ENCODE measurements at regions not wholly inside any gene's neighbourhood (a gene's known extent, or its start where the extent isn't known, plus 50 kb on each side); places are given as distances from the start of the nearest gene placed in this dataset.

DNA sequence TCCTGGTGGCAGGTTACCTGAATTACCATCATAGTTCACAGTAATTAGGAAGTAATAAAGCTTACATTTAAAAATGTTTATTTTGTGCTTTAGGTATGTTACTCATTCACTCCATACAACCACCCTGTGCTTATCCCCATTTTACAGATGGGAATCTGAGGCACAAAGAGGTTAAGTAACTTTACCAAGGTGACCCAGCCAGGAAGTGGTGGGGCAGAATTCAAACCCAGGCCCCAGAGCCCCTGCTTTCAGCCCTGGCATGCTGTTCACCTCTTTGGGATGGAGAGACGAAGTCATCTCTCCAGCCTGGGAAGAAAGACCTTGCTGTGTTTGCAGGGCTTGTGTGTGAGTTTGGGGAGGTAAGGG, 285.6 kb upstream of the TPM1 start:
- DNase-seq (ENCODE audit: low spot score) = no peak

DNA sequence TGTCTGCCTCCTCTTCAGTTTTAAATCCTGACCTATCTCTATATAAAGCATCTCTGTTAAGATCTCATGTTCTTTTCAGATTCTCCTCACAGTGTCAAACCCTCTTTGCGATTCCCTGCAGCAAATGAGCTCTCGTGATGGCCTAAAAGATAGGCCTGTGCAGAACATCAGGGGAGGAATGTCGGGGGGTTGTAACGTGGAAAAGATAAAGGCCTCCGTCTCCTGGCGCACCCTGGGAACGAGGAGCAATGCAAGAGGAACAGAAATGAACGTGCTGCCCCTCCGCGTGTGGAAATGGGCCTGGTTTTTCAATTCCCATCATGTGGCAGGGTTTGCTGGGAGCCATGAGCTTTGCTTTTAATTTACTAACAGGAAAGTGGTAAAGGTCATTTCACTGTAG, 285.0 kb upstream of the TPM1 start:
- no peak for DNase-seq (ENCODE audit: low spot score)

DNA sequence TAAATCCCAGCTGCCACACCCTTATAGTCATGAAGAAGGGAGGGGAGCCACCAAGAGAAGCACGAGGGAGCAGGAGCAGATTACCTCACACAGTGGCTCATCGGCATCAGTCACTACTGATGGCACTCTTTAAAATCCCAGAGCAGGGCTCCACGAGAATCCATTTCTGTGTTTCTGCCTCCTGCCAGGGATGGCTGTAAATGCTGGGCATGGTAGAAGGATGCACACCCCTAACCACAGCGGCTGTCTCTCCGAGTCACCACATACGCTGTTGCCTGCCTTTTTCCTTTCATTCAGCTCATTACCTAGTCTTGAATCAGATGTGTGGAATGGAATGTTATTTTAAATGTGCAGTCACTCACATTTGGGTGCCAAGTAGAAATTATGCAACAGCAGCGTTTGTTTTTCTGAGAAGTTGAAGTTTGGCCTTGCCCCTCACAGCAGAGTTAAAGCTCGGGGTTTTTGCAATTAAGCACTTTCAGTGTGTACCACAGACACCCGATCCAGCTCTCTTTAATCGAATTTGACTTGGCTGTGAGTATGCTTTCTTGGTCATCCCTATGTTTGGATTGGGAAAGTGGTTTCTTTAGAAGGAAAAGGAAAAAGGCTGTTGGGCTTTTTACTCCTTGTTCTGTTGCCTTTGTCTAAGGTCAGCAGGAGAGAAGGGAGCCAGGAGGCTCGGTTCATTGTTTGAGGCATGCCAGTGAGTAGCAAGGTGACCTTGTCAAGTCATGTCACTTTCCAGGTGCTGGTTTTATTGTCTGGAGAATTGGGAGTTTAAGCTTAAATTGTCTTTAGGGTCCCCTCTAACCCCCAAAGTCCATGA, 284.2 kb upstream of the TPM1 start:
- no peak for DNase-seq (ENCODE audit: low spot score)

DNA sequence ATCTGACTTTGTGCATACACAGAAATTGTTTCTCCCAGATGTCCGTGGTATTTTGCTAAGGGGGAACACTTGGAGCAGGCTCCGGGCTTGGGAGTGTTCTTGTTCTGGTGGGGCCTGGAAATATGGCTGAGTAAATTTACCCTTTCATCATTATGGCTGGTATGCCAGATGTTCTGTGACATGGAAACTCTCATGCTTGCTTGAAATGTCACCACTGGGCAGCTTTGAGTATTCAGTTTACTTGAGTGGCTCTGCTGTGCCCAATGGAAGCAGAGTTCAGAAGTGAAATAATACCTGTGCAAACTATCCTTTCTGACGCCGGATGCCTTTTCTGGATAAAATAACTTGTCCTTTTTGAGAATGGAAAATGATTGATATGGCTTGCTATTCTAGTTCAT, 283.6 kb upstream of the TPM1 start:
- no peak for DNase-seq (ENCODE audit: low spot score)

DNA sequence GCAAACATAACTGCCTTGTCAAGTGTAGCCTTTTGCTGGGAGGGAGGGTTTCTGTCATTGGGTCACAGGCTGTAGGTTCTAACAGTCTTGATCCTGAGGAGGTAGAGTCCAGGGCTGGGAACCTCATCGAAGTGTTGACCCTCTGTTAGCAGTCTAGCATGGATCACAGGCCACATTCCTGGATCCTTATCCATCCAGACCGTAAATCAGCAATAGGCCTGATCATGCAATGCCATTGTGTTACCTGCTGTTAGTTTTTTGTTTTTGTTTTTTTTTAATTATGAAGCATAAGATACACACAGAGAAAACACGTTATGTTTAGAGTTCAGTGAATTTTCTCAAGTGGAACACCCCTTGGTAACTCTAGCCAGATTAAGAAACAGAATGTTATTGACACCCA, 282.0 kb upstream of the TPM1 start:
- no peak for DNase-seq (ENCODE audit: low spot score)

DNA sequence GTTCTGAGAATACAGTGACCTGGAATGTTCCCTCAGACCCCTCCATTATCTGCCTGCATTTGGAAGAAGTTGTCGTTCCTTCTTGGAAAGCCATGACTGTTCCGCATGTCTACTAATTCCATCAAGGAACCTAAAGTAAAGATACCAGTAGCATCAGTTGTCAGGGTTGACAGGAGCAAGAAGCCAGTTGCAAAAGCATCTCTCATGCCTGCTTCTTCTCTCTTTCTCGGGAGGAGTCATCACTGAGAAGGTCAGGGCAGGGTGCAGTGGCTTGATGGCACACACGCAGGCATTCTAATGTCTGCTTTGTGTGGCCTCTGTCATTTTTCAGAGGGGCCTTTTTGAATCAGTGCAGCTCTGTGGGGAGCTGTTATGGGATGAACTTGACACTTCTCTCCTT, 276.6 kb upstream of the TPM1 start:
- no peak for DNase-seq (ENCODE audit: low spot score)

DNA sequence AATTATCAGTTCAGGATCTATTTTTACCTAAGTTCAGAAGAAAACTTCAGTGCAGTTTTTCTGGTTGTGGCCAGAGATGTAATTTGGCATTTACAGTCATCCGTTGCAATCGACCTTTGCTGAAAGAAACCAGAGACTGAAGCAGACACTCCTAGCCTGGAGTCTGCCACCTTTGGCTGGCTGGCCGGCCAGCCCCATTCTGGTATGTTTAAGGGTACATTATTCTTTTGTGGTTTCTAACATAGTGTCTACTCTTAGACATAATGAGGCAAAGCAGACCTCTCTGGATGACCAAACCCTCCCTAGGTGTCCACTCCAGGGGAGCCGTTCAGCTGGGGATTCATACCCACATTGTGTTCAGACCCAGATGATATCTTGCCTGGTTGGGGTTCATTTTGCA, 275.9 kb upstream of the TPM1 start:
- no peak for DNase-seq (ENCODE audit: low spot score)

DNA sequence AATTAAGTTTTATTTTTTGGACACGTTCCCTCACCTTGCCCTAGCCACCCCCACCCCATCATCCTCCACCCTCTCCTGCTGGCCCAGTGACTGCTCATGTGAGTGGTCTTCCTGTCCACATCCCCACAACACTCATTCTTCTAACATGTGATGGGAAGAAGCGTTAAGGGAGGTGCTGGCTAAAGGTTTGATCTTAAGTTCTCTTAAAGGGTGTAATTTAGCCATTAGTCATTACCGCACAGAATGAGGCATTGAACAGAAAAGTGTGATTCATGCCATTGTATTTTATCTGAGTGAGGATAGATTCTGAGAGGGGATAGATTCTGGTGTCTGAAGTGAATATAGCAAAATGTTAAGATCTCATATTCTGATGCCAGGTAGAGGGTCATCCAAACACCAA, 272.9 kb upstream of the TPM1 start:
- no peak for DNase-seq (ENCODE audit: low spot score)

DNA sequence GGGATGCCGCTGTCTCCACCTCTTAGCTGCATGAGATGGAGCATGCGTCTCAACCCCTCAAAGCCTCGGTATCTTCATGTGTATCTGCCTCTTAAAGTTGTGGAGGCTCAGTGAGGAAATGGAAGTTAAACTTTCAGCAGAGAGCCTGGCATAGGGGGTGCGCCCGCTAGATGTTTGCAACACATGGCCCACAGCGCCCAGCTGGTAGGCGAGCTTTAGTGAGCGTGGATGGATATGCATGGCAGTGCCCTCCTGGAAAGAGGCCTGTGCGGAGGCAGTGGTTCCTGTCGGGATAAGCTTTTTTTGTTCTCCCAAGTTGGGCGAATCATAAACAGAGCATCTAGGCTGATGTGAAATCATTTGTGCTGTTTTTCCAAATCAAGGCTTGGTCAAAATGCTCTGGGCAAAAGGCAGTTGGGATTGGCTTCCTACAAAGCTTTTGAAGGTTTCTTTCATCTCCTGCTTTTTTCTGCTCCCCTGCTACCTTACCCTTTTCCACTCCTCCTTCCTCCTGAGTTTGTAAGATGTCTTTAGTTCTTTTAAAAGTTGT, 272.4 kb upstream of the TPM1 start:
- DNase-seq (ENCODE audit: low spot score) = no peak

DNA sequence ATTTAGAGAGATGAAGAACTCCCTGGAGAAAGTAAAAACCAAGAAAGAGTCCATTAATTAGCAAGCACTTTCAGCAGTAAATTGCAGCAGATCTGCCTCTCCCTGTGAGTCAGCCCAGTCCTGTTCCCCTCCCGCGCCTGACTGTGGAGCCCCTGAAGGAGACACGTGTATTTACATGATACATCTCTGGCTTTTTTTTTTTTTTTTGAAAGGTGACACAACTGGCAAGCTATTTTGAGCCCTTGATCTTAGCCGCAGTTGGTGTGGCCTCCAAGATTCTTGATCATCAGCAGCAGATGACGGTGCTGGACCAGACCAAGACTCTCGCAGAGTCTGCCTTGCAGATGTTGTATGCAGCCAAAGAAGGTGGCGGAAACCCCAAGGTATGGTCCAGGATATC, 271.8 kb upstream of the TPM1 start:
- DNase-seq (ENCODE audit: low spot score) = no peak

DNA sequence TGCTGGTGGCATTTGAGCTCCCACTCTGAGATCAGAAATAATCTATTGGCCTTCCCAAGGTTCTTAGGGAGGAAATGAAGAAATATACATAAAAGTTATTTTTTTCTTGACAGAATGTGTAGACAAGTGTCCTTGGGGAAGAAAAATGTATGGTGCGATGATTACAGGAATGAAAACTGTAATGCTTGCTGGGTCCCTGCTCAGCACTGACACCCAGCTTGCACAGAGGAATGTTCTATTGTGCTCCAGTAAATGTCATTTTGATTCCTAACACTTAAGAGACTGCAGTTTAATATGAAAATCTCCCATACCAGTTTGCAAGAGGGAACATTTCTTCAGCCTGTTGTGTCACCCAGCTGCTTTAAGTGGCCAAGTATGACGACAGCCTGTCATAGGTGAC, 271.3 kb upstream of the TPM1 start:
- DNase-seq (ENCODE audit: low spot score) = no peak

DNA sequence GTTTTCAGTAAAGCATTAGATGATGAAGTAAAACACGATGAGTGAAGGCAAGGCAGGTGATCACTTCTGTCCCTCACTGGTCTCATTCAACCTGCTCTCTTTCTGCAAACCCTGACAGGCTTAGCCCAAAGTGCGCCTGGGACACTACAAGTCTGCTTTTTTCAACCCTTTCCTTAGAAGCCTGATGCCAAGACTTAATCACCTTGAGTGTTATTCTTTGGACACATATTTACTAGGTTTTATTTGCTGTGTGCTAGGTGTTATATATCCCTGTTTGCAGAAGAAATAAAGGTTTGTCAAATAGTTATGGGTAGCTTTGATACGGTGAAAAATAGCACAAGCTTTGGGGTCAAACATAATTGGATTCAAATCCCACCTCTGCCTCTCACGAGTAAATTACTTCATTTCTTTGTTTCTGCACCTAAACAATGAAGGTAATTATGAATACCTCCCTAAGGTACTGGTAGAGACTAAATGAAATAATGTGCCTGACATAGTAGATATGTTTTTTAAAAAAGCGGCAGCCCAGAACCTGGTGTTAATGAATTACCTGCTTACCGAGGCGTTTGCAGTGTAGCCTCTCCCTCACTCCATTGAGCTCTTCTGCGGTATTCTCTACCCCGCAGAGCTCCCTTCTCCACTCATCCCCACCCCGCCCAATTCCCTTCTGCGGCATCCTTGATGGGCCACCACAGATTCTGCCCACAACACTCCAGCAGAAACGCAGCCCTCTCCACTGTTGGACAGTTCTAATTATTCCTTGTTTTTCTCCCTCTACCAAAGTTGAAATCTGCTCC, 269.0 kb upstream of the TPM1 start:
- no peak for DNase-seq (ENCODE audit: low spot score)

DNA sequence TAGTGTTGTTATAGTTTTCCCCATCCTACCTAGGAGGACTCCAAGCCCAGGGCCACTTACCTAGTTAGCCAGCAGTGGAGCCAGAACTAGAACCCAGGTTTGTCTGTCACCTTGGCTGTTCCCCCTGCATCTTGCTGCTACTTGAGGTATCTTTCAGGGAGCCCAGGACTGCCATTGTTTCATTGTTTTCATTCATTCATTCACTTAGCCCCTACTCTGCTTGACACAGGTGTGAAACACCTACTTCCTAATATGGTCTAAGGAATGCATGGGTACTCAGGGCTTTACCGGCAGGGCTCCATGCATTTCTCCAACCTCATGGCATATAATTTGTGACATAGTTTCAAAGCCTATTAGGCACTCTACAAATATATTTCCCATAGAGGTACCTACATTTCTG, 266.6 kb upstream of the TPM1 start:
- no peak for DNase-seq (ENCODE audit: low spot score)

DNA sequence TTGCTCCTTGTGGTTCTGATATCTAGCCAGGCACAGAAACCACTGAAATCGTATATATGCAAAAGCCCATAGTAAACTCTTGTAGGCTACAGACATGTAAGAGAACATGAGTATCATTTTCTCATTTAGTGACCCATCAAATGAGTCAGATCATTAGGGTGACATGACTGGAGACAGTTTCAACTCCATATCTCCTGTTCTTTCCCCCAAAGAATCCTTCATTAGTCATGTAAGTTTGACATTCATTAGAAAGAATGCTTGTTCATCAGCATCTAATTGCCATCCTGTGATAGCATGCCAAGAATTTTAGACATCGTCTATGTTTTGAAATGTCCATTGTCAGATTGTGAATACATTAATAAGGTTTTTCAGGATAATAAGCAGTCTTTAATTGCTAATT, 264.9 kb upstream of the TPM1 start:
- no peak for DNase-seq (ENCODE audit: low spot score)

DNA sequence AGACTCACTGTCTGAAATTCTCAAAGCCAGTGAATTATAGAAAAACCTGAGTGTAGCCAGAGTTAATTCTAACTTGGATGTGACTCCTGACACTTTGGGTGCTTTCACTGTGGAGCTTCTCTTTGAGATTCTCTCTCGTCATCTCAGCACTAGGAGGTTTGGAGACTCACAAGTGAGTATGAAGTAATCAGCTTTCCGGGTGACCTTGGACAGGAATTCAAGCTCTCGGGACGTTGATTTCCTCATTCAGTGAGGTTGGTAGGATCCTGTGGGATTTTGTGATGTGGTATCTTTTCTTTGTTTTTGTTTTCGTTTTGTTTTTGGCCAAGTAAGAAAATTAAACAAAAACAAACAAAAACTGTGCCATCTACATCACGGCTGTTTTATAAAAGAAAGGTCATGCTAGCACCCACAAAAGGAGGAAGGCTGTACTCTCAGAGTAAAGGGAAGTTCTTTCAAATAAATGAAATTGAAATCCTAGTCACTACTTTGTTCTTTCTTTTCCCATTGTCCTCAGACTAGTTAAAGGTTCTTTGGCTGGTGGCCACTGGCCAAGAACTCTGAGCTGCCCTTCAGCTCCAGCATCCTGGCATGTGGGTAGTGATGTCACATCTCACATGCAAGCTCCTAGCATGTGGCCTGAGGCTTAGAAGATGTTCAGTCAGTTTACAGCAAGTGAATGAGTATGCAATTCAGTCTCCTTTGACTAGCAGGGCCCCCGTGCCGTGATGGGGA, 263.3 kb upstream of the TPM1 start:
- no peak for DNase-seq (ENCODE audit: low spot score)

DNA sequence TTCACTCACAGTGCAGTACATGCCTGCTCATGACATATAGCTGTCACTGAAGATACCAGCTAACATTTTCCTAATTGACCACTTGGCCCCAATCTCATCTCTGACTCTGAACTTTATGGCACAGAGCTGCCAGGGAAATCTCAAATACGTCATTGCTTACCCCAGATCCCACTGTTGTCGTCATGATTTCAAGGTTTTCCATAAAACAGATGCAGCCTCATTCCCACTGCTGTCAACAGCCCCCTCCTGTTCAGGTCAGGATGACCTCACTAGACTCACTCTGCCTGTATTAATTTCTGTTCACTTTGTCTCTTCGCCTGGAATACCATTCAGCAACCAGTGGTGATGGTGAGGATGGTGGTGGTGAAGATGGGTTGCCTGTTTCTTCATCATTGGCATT, 262.6 kb upstream of the TPM1 start:
- no peak for DNase-seq (ENCODE audit: low spot score)

DNA sequence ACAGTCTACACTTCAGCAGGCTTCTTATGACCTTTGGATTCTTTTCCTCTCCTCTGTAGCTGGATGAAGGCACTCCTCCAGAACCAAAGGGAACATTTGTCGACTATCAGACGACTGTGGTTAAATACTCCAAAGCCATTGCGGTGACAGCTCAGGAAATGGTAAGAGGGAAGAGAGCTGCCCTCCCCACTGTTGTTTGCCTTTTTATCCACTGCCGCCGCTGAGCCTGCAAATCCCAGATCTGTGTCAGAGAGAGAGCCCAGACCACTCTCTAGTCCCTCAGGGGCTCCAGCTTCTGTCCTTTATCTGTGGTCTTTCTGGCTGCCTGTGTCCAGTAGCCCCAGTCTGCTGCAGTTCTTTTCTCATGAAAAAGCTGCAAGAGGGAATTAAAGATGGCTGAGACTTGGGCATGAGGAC, 261.5 kb upstream of the TPM1 start:
- no peak for DNase-seq (ENCODE audit: low spot score)

DNA sequence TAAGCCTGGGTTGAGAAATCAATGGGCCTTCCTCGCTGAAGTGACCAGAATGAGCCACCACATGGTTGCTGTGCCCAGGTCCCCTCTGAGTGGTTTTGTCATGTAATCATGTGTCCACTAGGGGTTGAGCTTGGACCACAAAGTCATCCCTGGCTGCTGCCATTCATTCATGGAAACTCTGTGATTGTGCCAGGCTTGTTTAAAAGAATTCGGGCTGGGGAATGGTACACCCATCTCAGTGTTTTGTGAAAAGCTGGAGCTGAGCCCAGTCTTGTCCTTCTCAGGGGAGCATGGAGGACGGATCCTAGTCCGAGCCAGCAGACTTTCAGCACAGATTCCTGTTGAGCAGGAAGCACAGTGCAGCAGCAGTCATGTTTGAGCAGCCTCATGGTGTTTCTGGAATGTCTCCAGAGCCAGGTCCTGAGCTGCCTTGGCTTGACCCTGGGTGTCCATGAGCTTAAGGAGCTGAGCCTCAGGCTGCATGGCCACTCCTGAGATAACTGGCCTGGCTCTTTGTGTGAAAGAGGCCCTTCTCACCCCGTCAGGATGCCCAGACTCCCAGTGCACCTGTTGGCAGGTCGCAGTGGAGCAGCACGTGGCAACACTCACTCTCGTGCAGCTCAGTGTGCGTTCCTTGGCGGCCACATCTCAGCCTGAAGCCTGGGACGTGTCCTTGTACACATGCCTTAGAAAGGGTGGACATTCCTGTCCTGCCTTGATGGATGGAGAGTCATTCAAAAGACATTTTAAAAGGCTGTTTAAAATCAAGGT, 260.3 kb upstream of the TPM1 start:
- DNase-seq (ENCODE audit: low spot score) = no peak

DNA sequence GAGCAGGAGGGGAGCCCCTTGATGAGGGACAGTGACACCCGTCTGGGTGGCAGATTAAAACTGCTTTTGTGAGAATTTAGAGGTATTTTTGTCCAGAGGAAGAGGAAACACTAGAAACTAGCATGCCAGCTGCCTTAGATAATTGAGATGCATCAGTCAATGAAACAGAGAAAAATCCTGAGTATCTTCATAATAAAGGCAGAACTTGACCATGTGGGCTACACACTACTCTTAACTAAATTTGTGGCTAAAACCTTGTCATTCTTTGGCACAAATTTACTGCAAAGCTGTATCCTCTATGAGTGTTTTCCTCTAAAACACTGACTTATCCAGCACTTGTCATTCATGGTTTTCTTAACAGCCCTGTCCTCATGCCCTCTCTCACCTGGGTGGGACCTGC, 259.7 kb upstream of the TPM1 start:
- no peak for DNase-seq (ENCODE audit: low spot score)

DNA sequence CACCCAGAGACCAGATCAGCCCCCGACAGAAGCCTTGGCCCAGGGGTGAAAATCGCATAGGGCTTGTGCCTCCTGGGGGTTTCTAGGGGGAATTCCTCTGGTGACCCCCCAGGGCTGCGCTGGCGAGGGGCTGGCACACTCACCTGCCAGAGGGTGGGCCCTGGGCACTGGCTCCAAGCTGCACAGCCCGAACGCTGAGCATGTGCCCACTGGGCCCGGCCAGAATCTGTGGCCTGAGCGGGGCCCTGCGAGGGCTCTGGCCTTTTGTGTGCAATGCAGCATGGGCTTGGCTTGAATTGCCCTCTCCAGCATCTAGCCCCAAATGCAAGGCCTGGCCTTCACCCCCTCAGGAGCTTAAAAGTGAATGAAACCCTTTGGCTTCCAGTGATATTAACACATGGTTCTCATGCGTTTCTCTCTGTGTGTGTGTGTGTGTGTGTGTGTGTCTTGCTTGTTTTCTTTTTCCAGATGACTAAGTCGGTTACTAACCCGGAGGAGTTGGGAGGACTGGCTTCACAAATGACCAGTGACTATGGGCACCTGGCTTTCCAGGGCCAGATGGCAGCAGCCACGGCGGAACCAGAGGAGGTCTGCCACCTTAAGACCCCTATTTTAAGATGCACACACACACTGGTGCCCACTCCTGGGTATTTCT, 259.1 kb upstream of the TPM1 start:
- no peak for DNase-seq (ENCODE audit: low spot score)
